ENCODE measurements at regions not wholly inside any gene's neighbourhood (a gene's known extent, or its start where the extent isn't known, plus 50 kb on each side); places are given as distances from the start of the nearest gene placed in this dataset.

GRCh38 chr2:134089454-134089853 lies 164.4 kb upstream of the MGAT5 start:
- no peak overlapping the region for H3K4me3 ChIP-seq (ENCODE audit: low read depth, low read length)
- DNase-seq (ENCODE audit: low read depth, low spot score), result no peak
- TF ChIP-seq CTCF (IDR thresholded peaks at IDR 0.05; ENCODE audit: insufficient read depth, low read length, missing control alignments), result no peak
- ChIA-PET CTCF (no interaction called here), POLR2A (interaction anchor here (0.6 kb wide), 1 partner anchor 177 kb away, joined by 3 read pairs; no protein-coding TSS in a partner anchor)

- no peak for TF ChIP-seq CTCF (IDR thresholded peaks at IDR 0.05; ENCODE audit: insufficient read depth, low read length, missing control alignments)
- ChIA-PET CTCF (no interaction called here), POLR2A (no interaction called here)
- H3K4me3 ChIP-seq (ENCODE audit: low read depth, low read length), result no peak overlapping the region
- no peak for DNase-seq (ENCODE audit: low read depth, low spot score)
Measured at GRCh38 chr2:134097740-134098139, 156.1 kb upstream of the MGAT5 start.

- CTCF ChIA-PET, result no interaction called here
- no peak overlapping the region for H3K4me3 ChIP-seq (ENCODE audit: low read depth, low read length)
- POLR2A ChIA-PET, result no interaction called here
- no peak for DNase-seq (ENCODE audit: low read depth, low spot score)
- TF ChIP-seq CTCF (IDR thresholded peaks at IDR 0.05; ENCODE audit: insufficient read depth, low read length, missing control alignments), result no peak
Measured at GRCh38 chr2:134098321-134098720, 155.6 kb upstream of the MGAT5 start.

GRCh38 chr2:134099273-134099672 lies 154.6 kb upstream of the MGAT5 start:
- TF ChIP-seq CTCF (IDR thresholded peaks at IDR 0.05; ENCODE audit: insufficient read depth, low read length, missing control alignments), result no peak
- ChIA-PET POLR2A (no interaction called here), CTCF (no interaction called here)
- no peak overlapping the region for H3K4me3 ChIP-seq (ENCODE audit: low read depth, low read length)
- no peak for DNase-seq (ENCODE audit: low read depth, low spot score)

- no peak for DNase-seq (ENCODE audit: low read depth, low spot score)
Measured at GRCh38 chr2:134103196-134103595, 150.7 kb upstream of the MGAT5 start.

GRCh38 chr2:134104754-134105153 lies 149.1 kb upstream of the MGAT5 start:
- no peak overlapping the region for H3K4me3 ChIP-seq (ENCODE audit: low read depth, low read length)
- DNase-seq (ENCODE audit: low read depth, low spot score), result no peak
- POLR2A ChIA-PET, result no interaction called here
- no peak for TF ChIP-seq CTCF (IDR thresholded peaks at IDR 0.05; ENCODE audit: insufficient read depth, low read length, missing control alignments)
- CTCF ChIA-PET, result interaction anchor here (1.9 to 3.6 kb wide), 2 partner anchors 9 to 13 kb away, joined by 7 to 14 read pairs; no protein-coding TSS in a partner anchor

More at GRCh38 chr2:134103196-134103595, 150.7 kb upstream of the MGAT5 start:
- H3K4me3 ChIP-seq (ENCODE audit: low read depth, low read length), result no peak overlapping the region
- ChIA-PET CTCF (interaction anchor here (1.9 kb wide), 1 partner anchor 11 kb away, joined by 7 read pairs; no protein-coding TSS in a partner anchor), POLR2A (no interaction called here)
- no peak for TF ChIP-seq CTCF (IDR thresholded peaks at IDR 0.05; ENCODE audit: insufficient read depth, low read length, missing control alignments)

Data from AG04449 (cell line).